H1 (cell line): ENCODE measurements at regions not wholly inside any gene's neighbourhood (a gene's known extent, or its start where the extent isn't known, plus 50 kb on each side); places are given as distances from the start of the nearest gene placed in this dataset.

Experiments
- CTCF ChIA-PET: fragments of 300-600 bp; sonication (Branson Sonifier 250); formaldehyde crosslinking; loops from one replicate; lab custom pipeline; 2021; ENCODE audit not compliant: partially characterized antibody; lab: Charles Lee
- POLR2A ChIA-PET: fragments of 300-600 bp; sonication (Branson Sonifier 250); formaldehyde crosslinking; loops from one replicate; lab custom pipeline; 2021; ENCODE audit warnings: inconsistent platforms; ENCODE audit not compliant: partially characterized antibody; lab: Charles Lee
- DNase-seq, 2 experiments: peaks; one replicate each; pipeline versions ENCODE4 v3.0.0 to v3.0.0-alpha.2; 2010 to 2022; ENCODE audit warnings: low spot score in 2 of 2, low read depth in 1 of 2, mixed read lengths in 1 of 2
- FAIRE-seq: peaks from 2 replicates; lab custom pipeline; 2011; peaks lifted over from hg19 to GRCh38; lab: Jason Lieb, UNC
- H2AFZ ChIP-seq: 2 replicates; pipeline ENCODE4 v1.8.1; 2012; ENCODE audit warnings: low read length, inconsistent platforms
- H2AK5ac ChIP-seq: 2 replicates; pipeline ENCODE4 v1.6.1; 2013; ENCODE audit warnings: low read depth, low read length
- H2BK120ac ChIP-seq: replicated peaks from 2 replicates; pipeline ENCODE3; 2013; ENCODE audit warnings: low read depth, low read length, inconsistent platforms
- H2BK12ac ChIP-seq: 2 replicates; pipeline ENCODE4 v1.6.1; 2013; ENCODE audit warnings: low read depth, low read length
- H2BK15ac ChIP-seq: 2 replicates; pipeline ENCODE4 v1.6.1; 2013; ENCODE audit warnings: low read length
- H2BK20ac ChIP-seq: 2 replicates; pipeline ENCODE4 v1.6.1; 2013; ENCODE audit warnings: low read length
- H2BK5ac ChIP-seq: 2 replicates; pipeline ENCODE4 v1.6.1; 2013; ENCODE audit warnings: low read depth, low read length
- H3K14ac ChIP-seq: 2 replicates; pipeline ENCODE4 v1.6.1; 2013; ENCODE audit warnings: inconsistent platforms; ENCODE audit not compliant: insufficient read length
- H3K18ac ChIP-seq: 2 replicates; pipeline ENCODE4 v1.6.1; 2013; ENCODE audit warnings: low read length; ENCODE audit errors: extremely low read depth
- H3K23ac ChIP-seq: 2 replicates; pipeline ENCODE4 v1.6.1; 2013; ENCODE audit warnings: inconsistent platforms; ENCODE audit not compliant: insufficient read length
- H3K23me2 ChIP-seq: 2 replicates; pipeline ENCODE4 v1.6.1; 2013; ENCODE audit warnings: low read depth, low read length
- H3K27ac ChIP-seq: 2 replicates; pipeline ENCODE4 v1.6.1; 2011; ENCODE audit warnings: low read depth, low read length, inconsistent platforms
- H3K27me3 ChIP-seq, 4 experiments: replicated peaks in 1 of 4; 1 replicate in 1 of 4; 2 replicates in 3 of 4; pipeline versions ENCODE4 v1.6.1 to v1.8.1; 2011 to 2013; ENCODE audit warnings: low read length in 3 of 4, mild to moderate bottlenecking in 3 of 4, inconsistent platforms in 2 of 4, mixed read lengths in 2 of 4, moderate library complexity in 1 of 4; ENCODE audit not compliant: control insufficient read depth in 3 of 4, insufficient read depth in 3 of 4; ENCODE audit errors: extremely low read depth in 1 of 4
- H3K36me3 ChIP-seq, 4 experiments: 2 replicates each; pipeline versions ENCODE4 v1.6.1 to v1.8.1; 2011 to 2013; ENCODE audit warnings: mild to moderate bottlenecking in 4 of 4, low read length in 3 of 4, moderate library complexity in 2 of 4, control low read depth in 1 of 4, inconsistent platforms in 1 of 4; ENCODE audit not compliant: insufficient read depth in 4 of 4, control insufficient read depth in 2 of 4
- H3K4ac ChIP-seq: replicated peaks from 2 replicates; pipeline ENCODE3; 2013; ENCODE audit warnings: low read length, low read depth, mixed read lengths, inconsistent platforms; ENCODE audit not compliant: insufficient read length
- H3K4me1 ChIP-seq, 4 experiments: replicated peaks in 1 of 4; 1 replicate in 1 of 4; 2 replicates in 3 of 4; pipeline versions ENCODE4 v1.6.1 to v1.8.1; 2011 to 2013; ENCODE audit warnings: low read length in 3 of 4, inconsistent platforms in 2 of 4, mixed read lengths in 1 of 4; ENCODE audit not compliant: insufficient read depth in 4 of 4, control insufficient read depth in 3 of 4
- H3K4me2 ChIP-seq, 2 experiments: 2 replicates each; pipeline versions ENCODE4 v1.6.1 to v1.8.1; 2011 to 2013; ENCODE audit warnings: low read depth in 2 of 2, low read length in 2 of 2, control low read depth in 1 of 2, inconsistent platforms in 1 of 2, mild to moderate bottlenecking in 1 of 2; ENCODE audit not compliant: insufficient read depth in 1 of 2
- H3K4me3 ChIP-seq, 4 experiments: fragments of 200-600, 300-600 bp in 1 of 4; sonication (generic), shearing (Covaris generic), sonication (Bioruptor Twin) in 1 of 4; 2 replicates each; pipeline versions ENCODE4 v1.5.1 to v1.8.1; 2011 to 2016; ENCODE audit warnings: low read length in 4 of 4, low read depth in 3 of 4, control low read depth in 2 of 4, inconsistent platforms in 2 of 4, mild to moderate bottlenecking in 2 of 4, mixed read lengths in 1 of 4, moderate library complexity in 1 of 4; ENCODE audit not compliant: insufficient read depth in 2 of 4; ENCODE audit errors: extremely low read depth in 1 of 4
- H3K56ac ChIP-seq: replicated peaks from 2 replicates; pipeline ENCODE3; 2013; ENCODE audit warnings: low read depth, mild to moderate bottlenecking, mixed read lengths, low read length, inconsistent platforms; ENCODE audit not compliant: insufficient read length
- H3K79me1 ChIP-seq: 2 replicates; pipeline ENCODE4 v1.6.1; 2013; ENCODE audit warnings: low read depth, low read length, control low read depth
- H3K79me2 ChIP-seq, 2 experiments: 2 replicates each; pipeline versions ENCODE4 v1.6.1 to v1.8.1; 2012 to 2013; ENCODE audit warnings: low read length in 2 of 2, mild to moderate bottlenecking in 2 of 2, inconsistent platforms in 1 of 2; ENCODE audit not compliant: insufficient read depth in 2 of 2, control insufficient read depth in 1 of 2
- H3K9ac ChIP-seq, 4 experiments: replicated peaks in 1 of 4; 1 replicate in 1 of 4; 2 replicates in 3 of 4; pipeline versions ENCODE4 v1.6.1 to v1.8.1; 2011 to 2013; ENCODE audit warnings: low read depth in 3 of 4, low read length in 3 of 4, control low read depth in 2 of 4, mild to moderate bottlenecking in 2 of 4, moderate library complexity in 2 of 4, inconsistent platforms in 1 of 4; ENCODE audit errors: extremely low read depth in 1 of 4
- H3K9me3 ChIP-seq, 2 experiments: 2 replicates each; pipeline versions ENCODE4 v1.6.1 to v1.8.1; 2012 to 2013; ENCODE audit warnings: mild to moderate bottlenecking in 2 of 2, moderate library complexity in 2 of 2, control low read depth in 1 of 2, inconsistent platforms in 1 of 2, low read depth in 1 of 2, low read length in 1 of 2, mixed read lengths in 1 of 2; ENCODE audit not compliant: insufficient read depth in 2 of 2
- H4K20me1 ChIP-seq, 2 experiments: replicated peaks in 1 of 2; 2 replicates each; pipeline versions ENCODE3 to v1.8.1; 2011 to 2013; ENCODE audit warnings: inconsistent platforms in 2 of 2, low read length in 2 of 2, mild to moderate bottlenecking in 1 of 2; ENCODE audit not compliant: insufficient read depth in 2 of 2, control insufficient read depth in 1 of 2
- H4K5ac ChIP-seq: 2 replicates; pipeline ENCODE4 v1.6.1; 2013; ENCODE audit warnings: low read length, low read depth, mixed read lengths, inconsistent platforms; ENCODE audit not compliant: insufficient read length
- H4K8ac ChIP-seq: 2 replicates; pipeline ENCODE4 v1.8.0; 2013; ENCODE audit warnings: mild to moderate bottlenecking, moderate library complexity, low read length, inconsistent platforms; ENCODE audit not compliant: insufficient read depth; ENCODE audit errors: extremely low read depth
- H4K91ac ChIP-seq: replicated peaks from 2 replicates; pipeline ENCODE3; 2013; ENCODE audit warnings: low read length, mixed read lengths, inconsistent platforms; ENCODE audit not compliant: insufficient read length
- BACH1 ChIP-seq: IDR thresholded peaks from 2 replicates; pipeline ENCODE4 v1.6.1; 2012; ENCODE audit warnings: low read length, improper control_type of control experiment
- CBX8 ChIP-seq: fragments of 300-800, 300-1000 bp; sonication (generic); IDR thresholded peaks from 2 replicates; pipeline ENCODE4 v1.7.1; 2016; ENCODE audit warnings: low read depth, low read length, borderline replicate concordance
- CEBPB ChIP-seq: IDR thresholded peaks from 2 replicates; pipeline ENCODE4 v1.6.1; 2012; ENCODE audit warnings: low read depth, low read length
- CHD1 ChIP-seq: IDR thresholded peaks from 2 replicates; pipeline ENCODE4 v1.6.1; 2012; ENCODE audit warnings: low read depth, low read length, improper control_type of control experiment
- GABPA ChIP-seq: IDR thresholded peaks from 2 replicates; pipeline ENCODE4 v1.6.1; 2011; ENCODE audit warnings: mild to moderate bottlenecking, low read length, moderate library complexity, borderline replicate concordance; ENCODE audit not compliant: insufficient read depth
- HDAC2 ChIP-seq, 2 experiments: fragments of 300-600 bp in 1 of 2; sonication (generic) in 1 of 2; IDR thresholded peaks; 2 replicates each; pipeline ENCODE4 v1.6.1; 2011 to 2012; ENCODE audit warnings: low read depth in 2 of 2, low read length in 2 of 2, mild to moderate bottlenecking in 2 of 2, moderate library complexity in 2 of 2, borderline replicate concordance in 1 of 2, inconsistent platforms in 1 of 2
- JUN ChIP-seq: IDR thresholded peaks from 2 replicates; pipeline ENCODE4 v1.6.1; 2011; ENCODE audit warnings: low read depth, mild to moderate bottlenecking, improper control_type of control experiment, low read length
- JUND ChIP-seq: IDR thresholded peaks from 2 replicates; pipeline ENCODE4 v1.6.1; 2011; ENCODE audit warnings: mild to moderate bottlenecking, improper control_type of control experiment, low read length
- KDM4A ChIP-seq: IDR thresholded peaks from one replicate; pipeline ENCODE4 v1.7.1; 2012; ENCODE audit warnings: low read depth, mild to moderate bottlenecking, moderate library complexity, low read length, inconsistent platforms; ENCODE audit not compliant: severe bottlenecking
- MAFK ChIP-seq: IDR thresholded peaks from 2 replicates; pipeline ENCODE4 v1.6.1; 2012; ENCODE audit warnings: low read depth, mild to moderate bottlenecking, improper control_type of control experiment, low read length
- NRF1 ChIP-seq: IDR thresholded peaks from 2 replicates; pipeline ENCODE4 v1.6.1; 2011; ENCODE audit warnings: mild to moderate bottlenecking, low read depth, low read length, improper control_type of control experiment
- SP2 ChIP-seq: IDR thresholded peaks from 2 replicates; pipeline ENCODE4 v1.6.1; 2012; ENCODE audit warnings: mild to moderate bottlenecking, low read length, inconsistent platforms
- SUZ12 ChIP-seq: fragments of 200-600 bp; sonication (generic); IDR thresholded peaks from 2 replicates; pipeline ENCODE4 v1.6.1; 2012; ENCODE audit warnings: mild to moderate bottlenecking, inconsistent platforms, low read length, moderate library complexity, mixed read lengths
- TAF7 ChIP-seq: optimal IDR thresholded peaks from 2 replicates; pipeline ENCODE3; 2011; ENCODE audit warnings: low read depth, mild to moderate bottlenecking, inconsistent platforms, low read length, moderate library complexity, borderline replicate concordance
- YY1 ChIP-seq: IDR thresholded peaks from 2 replicates; pipeline ENCODE4 v1.6.1; 2011; ENCODE audit warnings: low read depth, mild to moderate bottlenecking, low read length
- WGBS, 2 experiments: shearing (Covaris generic) in 1 of 2; methylation state at CpG; one replicate each; pipeline versions ENCODE4 v1.1.6 to v1.1.7; 2013 to 2015; ENCODE audit warnings: low lambda C conversion rate in 2 of 2, mixed read lengths in 2 of 2, inconsistent platforms in 1 of 2, low coverage in 1 of 2, missing lambda C conversion rate in 1 of 2; ENCODE audit not compliant: insufficient replicate concordance in 2 of 2, insufficient coverage in 1 of 2, insufficient read length in 1 of 2; ENCODE audit errors: extremely low coverage in 1 of 2, missing lambda C conversion rate in 1 of 2; 5-methylcytosine and 5-hydroxymethylcytosine counted together

DNA sequence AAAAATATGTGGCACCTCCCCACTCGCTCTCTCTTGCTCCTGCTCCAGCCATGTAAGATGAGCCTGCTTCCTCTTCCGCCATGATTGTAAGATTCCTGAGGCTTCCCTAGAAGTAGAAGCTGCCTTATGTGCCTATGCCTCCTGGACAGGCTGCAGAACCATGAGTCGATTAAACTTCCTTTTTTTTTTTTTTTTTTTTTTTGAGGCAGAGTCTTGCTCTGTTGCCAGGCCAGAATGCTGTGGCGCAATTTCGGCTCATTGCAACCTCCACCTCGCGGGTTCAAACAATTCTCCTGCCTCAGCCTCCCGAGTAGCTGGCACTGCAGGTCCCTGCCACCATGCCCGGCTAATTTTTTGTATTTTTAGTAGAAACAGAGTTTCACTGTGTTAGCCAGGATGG is 112.5 kb downstream of the FAM217A start:
- no peak overlapping the region for H2BK15ac ChIP-seq
- POLR2A ChIA-PET, result no interaction called here
- H3K14ac ChIP-seq, result no peak overlapping the region
- DNase-seq (no peak), FAIRE-seq (no peak)
- no peaks in the 10 kb centered on the region for H3K36me3 ChIP-seq
- no peak overlapping the region for H3K4ac ChIP-seq
- no peak overlapping the region for H3K9ac ChIP-seq
- CTCF ChIA-PET, result interaction anchor here (4.2 kb wide), 1 partner anchor 12 kb away, joined by 24 read pairs; no protein-coding TSS in a partner anchor
- no peak overlapping the region for H4K91ac ChIP-seq
- no peaks in the 10 kb centered on the region for H4K20me1 ChIP-seq
- no peaks in the 10 kb centered on the region for H3K4me1 ChIP-seq
- no peak overlapping the region for H3K56ac ChIP-seq
- H3K18ac ChIP-seq, result no peak overlapping the region
- no peak overlapping the region for H4K8ac ChIP-seq
- no peak overlapping the region for H2BK20ac ChIP-seq
- H3K23ac ChIP-seq, result no peak overlapping the region
- no peak overlapping the region for H3K27ac ChIP-seq
- H3K4me2 ChIP-seq, result no peak overlapping the region
- no peaks in the 10 kb centered on the region for H3K27me3 ChIP-seq
- H3K79me1 ChIP-seq, result no peaks in the 10 kb centered on the region
- WGBS, 2 experiments, result 95% methylated on average over 8 of the region's 9 CpGs; no CpG with 5 or more reads in 1 of the 2 experiments
- no peak overlapping the region for H2BK5ac ChIP-seq
- H4K5ac ChIP-seq, result no peak overlapping the region
- H3K23me2 ChIP-seq, result no peaks in the 10 kb centered on the region
- H3K9me3 ChIP-seq, result no peaks in the 10 kb centered on the region
- H2BK12ac ChIP-seq, result no peak overlapping the region
- H3K79me2 ChIP-seq, result no peaks in the 10 kb centered on the region
- no peak overlapping the region for H3K4me3 ChIP-seq
- no peak overlapping the region for H2AFZ ChIP-seq
- H2BK120ac ChIP-seq, result no peak overlapping the region
- no peak overlapping the region for H2AK5ac ChIP-seq
- TF ChIP-seq MAFK (no peak), TAF7 (no peak), JUN (no peak), NRF1 (no peak), YY1 (no peak), JUND (no peak), KDM4A (no peak), BACH1 (no peak), SP2 (no peak), SUZ12 (no peak), CBX8 (no peak), CHD1 (no peak), CEBPB (no peak), GABPA (no peak), HDAC2 (IDR thresholded peaks at IDR 0.05; ENCODE audit: borderline replicate concordance in 1 of 2, low read depth in 2 of 2, low read length in 2 of 2) (no peak)
